Stimulated activated CD4-positive, alpha-beta T cell treated with anti-CD3 and anti-CD28 coated beads, Interleukin-2, amount 100 ng/mL, for 48 hours (primary cell): ENCODE measurements at regions not wholly inside any gene's neighbourhood (a gene's known extent, or its start where the extent isn't known, plus 50 kb on each side); places are given as distances from the start of the nearest gene placed in this dataset.
A peak's percentile ranks its signal among the peaks of the same experiment; 100 is the strongest.

Experiments
- DNase-seq, 2 donors: peaks; one replicate each; pipeline ENCODE4 v3.0.0-alpha.2; 2020

DNA sequence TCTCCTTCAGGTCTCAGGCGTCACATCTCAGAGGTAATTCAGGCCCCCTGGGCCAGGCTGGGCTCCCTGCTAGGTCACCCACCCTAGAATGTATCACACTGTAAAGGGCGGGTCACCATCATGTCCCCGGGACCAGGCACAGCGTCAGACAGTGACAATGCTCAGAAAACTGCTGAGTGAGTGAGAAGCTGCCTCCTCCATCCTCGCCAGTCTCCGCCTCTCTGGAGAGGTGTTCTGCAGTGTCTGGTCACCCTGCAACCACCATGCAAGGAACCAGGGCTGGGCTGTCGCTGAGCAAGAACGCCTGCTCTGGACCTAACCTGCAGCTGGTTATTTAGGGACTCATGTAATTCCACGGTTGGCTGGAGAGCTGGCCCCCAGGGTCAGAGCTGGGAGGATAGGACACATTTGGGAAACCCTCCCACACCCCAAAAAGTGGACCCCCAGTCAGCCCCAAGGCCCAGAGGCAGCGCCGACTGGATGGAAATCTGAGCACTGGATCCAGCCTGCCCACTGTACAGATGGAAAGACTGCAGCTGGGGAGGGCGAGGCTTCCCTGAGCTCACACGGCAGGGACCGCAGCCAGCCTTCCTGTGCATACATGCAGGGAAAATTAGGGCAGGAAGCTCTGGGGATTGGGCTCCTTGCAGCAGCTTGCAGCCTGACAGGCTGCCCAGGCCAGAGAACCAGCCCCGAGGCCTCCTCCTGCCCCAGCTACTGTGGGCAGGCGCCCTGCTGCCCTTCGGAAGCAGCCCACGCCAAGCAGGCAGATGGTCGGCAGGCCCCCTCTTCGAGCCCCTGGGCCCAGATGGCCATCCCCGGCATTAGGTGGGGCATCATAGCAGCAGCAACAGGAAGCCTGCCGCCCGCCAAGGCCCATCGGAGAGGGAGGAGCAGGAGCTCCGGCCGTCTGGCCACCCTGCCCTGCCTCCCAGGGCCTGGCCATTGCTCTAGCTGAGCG is 105.4 kb upstream of the ZMIZ1 start:
- DNase-seq: no peak

DNA sequence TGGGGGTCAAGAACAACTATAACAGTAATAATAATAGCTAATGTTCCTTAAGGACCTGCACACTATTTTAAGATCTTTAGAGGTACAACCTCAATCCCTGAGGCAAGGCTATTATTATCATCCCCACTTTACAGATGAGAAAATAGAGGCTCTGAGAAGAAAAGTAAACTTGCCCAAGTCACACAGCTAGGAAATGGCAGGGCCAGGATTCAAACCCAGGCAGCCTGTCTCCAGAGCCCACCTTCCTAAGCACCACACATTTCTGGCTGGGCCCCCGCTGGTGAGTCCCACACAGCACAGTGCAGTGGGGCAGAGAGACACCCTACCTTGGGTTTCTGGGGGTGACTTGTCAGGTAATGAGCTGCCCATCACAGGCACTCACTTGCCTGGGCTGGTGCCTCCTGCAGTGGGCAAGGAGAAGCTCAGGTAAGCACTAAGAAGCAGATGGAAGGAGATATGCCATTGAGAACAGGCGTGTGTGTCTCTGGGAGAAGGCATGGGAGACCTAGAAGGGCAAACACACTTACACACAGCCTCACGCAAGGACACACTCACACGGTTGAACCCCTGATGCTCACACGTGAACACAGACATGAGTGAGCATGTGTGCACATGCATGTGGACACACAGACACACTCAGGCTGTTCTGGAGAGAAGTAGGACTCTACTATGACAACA is 104.4 kb upstream of the ZMIZ1 start:
- DNase-seq: no peak

DNA sequence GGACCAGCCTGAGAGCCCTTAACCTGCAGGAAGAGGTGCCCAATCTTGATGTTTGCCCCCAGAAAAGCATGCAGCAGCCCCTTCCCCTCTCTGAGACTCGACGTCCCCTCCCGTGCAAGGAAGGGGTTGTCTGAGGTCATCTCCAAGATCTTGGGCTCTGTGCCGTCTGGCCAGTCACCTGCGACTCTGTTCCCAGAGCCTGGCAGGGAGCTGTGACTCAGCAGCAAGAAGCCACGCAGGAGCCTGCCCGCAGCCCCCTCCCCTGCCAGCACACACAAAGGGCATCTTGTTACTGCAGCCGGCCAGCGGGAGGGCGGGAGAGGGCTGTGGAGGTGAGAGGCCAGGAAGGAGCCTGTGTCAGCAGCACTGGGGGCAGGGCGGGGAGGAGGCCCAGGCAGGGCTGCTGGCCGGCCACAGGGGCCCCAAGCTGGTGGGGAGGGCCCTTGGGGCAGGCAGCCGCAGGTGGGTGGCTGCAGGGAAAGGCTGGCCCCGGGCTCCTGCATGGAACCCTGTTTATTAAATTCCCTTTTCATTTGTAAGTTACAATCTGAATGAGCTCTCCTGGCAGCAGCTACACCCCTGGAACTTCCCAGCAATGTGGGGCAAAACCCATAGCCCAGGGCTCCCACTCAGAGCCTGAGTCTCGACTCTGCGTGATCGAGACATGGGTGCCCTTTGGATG is 103.7 kb upstream of the ZMIZ1 start:
- no peak for DNase-seq

DNA sequence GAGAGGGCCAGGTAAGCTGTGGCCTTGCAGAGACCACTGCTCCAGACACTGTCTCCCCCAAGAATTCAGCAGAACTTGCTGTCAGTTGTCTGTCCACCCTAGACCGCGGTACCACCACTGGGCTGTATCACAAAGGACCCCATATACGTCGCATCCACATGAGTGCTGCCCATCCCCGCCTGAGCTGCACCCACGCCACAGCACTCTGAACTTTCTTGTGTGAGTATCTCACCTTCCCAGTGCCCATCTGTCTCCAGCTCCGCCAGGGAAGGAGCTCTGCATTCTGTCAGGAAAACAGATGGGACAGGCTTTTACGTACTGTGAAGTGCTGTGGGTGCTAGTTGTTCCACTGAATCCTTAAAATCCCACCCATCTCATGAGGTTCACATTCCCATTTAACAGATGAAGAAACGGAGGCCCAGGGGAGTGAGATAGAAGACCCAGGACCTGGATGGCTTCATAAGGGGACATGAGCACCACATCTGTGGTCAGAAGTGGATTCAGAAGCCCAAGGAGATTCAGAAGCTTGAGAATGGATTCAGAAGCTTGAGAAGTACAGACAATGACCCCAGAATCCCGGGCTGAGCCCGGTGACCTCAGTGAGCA is 102.5 kb upstream of the ZMIZ1 start:
- DNase-seq: no peak

DNA sequence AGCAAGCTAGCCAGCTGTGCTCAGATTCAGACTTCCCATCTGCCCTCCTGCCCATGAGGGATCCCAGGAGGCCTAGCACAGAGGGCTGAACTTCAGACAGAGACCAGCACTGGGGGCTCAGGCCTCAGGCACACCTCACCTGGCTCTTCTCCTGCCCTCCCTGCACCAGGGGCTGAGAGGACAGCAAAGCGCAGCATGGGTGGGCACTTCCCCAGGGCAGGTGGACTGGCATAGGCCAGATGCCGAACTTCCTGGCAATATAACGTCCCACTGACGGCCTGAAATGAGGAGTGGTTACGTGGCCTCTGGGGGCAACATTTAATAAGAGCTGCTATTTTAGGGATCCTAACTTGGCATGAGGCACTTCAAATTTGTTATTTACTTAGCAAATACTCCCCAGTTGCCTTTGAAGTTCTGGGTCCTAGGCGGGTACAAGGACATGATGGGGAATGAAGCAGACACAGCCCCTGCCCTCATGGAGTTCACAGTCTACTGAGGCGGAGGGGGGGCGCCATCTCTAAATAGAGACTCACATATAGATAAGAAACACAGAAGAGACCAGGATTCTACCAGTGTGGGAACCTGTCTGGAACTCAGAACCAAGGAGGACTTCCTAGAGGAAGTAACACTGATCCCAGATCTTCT is 101.8 kb upstream of the ZMIZ1 start:
- DNase-seq: no peak

DNA sequence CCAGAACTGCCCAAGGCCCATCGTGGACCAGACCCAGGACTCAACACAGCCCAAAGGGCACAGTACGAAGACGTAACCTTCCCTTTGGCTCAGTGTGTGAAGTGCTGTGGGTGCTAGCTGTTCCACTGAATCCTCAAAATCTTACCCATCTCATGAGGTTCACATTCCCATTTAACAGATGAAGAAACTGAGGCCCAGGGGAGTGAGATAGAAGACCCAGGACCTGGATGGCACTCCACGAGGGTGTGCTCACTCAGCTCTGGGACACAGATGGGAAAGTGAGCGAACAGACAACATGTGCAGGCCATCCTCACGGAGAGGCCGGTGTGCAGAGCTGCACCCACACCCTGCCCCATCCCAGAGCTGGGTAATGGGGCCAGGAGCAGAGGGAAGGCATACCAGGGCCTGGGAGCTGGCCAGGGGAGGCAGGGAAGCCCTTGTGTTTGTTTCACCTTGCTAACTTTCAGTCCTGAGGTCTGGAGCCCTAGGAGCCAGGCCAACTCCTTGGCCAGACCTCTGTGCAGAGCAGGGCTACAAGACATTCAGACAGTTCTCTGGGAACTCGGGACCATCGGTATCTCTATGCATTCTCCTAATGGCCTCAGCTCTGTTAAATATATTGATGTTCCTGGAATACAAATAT is 100.3 kb upstream of the ZMIZ1 start:
- DNase-seq: no peak

DNA sequence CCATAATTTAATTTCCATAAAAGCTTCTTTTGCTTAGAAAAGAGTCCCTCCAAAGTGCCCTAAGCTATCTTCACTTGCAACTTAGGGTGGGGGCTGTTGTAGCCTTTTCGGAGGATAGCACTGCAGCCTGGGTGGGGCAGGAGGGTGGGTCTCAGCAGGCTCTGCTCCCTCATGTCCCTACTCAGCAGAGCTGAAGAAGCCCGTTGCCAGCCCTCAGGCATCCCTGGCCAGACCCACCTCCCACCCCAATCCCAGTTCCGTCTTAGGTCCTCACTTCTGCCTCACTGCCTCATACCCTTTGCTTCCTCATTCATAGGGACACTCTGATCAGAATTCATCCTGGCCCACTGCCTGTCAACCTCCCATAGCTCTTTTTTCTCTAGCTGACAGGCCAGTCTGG is 99.8 kb upstream of the ZMIZ1 start:
- no peak for DNase-seq

DNA sequence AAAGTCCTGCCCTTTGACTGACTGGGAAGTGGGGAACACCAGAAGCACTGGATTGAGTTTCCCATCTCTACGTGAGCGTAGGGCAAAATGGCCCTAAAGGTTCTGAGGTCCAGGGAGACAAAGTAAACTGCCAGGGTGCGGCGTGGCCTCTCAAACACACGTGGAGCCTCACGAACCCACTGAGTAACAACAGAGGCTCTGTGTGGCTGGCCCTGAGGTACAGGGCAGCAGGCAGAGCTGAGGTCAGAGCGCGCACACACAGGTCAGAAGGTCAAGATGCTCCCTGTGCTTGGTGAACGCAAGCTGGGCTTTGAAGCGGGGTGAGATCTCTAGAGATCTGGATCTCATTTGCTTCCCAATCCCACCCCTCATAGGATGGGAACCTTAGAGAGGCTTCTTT is 99.0 kb upstream of the ZMIZ1 start:
- no peak for DNase-seq

DNA sequence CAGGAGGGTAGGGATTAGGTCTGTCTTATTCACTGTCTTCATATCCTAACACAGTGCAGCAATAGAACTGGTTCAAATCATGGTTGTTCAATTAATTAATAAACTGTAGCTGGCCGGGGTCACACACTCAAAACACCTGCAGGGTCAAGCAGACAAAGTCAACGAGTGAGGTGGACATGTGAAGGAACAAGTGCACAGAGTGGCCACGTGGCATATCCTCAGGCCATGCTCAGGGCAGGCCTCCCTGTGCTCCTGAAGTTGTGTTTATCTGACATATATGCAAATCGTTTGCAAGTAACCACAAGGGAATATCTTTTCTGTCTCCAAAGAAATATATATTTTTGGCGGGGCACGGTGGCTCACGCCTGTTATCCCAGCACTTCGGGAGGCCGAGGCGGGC is 98.5 kb upstream of the ZMIZ1 start:
- no peak for DNase-seq

DNA sequence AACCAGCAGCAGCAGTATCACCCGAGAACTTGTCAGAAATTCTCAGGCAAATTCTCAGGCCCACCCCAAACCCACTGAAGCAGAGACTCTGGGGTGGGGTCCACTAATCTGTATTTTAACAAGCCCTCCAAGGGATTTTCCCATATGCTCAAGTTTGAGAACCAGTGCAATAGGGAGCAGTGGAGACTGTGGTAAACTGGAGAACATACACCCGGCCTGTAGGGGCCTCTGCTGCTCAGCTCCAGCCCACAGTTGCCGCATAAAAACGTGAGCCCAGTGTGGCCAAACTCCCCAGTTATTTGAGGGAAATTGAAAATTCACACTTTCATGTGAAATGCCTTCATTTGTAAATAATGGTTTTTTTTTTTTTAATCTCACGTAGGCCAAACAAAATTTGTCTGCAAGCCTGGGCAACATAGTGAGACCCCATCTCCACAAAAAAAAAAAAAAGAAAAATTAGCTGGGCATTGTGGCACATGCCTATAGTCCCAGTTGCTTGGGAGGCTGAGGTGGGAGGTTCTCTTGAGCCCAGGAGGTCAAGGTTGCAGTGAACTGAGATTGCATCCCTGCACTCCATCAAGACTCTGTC is 97.6 kb upstream of the ZMIZ1 start:
- no peak for DNase-seq

DNA sequence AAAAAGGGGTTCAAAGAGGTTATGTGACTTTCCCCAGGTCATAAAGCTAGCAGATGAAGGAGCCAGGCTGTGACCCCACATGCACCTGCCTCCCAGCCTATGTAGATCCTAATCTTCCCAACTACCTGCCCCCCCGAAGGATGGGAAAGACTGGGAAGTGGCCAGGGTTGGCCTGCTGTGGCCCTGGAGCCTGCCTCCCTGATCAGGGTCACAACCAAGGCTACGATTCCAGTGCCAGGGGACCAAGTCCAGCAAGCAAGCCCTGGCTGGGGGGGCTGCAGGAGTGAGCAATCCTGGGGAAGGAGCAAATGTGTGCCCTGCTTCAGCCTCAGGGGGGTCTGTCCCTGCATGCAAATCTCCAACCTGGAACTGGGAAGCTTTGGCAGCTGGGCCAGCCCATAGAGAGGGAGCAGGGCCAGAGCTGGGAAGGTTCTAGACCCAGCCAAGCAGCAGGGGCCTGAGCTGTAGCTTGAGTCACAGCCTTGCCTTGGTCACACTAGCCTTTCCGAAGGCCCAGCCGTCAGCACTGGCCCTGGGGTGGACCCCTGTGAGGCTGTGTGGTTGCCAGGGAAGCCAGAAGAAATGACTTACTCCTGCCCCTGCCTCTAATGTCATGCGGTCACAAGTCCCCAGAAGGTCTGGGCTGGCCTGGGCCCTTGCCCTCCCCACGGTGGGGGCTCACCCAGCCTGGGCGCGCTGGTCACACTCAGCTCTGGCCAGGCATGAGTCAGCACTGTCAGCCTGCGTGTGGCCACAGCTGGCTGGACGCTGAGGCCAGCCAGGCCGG is 96.4 kb upstream of the ZMIZ1 start:
- no peak for DNase-seq

DNA sequence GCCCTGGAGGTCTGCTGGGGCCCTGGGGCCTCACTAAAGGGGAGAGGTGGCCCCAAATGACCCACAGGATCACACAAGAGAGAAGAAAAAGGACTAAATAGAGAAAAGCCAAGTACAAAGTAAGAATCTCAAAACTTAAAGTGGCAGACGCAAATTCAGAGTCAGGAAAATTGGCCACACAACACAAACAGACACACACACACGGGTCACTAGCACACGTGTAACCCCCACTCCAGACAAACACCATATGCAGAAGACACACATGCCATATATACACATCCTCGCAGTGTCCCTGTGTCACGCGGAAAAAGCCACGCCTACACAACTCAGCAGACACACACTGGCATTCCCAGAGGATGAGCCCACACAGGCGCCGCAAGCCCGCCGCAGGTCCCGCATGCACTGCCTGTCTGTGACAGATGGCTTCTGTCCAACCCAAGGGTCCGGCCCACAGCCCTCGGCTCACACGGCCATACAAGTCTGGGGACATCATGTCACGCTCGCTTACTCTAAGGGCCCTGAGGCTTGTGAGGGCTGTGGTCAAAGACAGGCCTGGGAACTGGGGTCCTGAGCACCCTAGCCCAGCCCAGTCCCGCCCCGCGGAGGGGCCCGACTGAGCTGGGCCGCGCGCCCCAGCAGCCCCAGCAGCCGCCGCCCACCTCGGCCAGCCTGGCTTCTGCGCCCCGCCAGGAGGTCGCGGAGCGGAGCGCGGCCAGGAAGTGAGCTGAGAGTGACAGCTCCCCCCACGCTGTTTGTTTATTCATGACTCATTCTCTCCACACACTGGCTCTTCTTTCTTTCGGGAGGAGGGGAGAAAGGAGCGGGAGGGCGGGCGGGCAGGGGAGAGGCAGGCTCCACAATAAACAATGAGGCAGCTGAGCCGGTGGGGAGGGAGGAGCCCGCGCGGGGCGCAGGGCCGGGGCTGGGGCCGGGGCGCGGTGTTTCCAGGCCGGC is 95.5 kb upstream of the ZMIZ1 start:
- peak in 1 of 2 donors; percentile 58 for DNase-seq

DNA sequence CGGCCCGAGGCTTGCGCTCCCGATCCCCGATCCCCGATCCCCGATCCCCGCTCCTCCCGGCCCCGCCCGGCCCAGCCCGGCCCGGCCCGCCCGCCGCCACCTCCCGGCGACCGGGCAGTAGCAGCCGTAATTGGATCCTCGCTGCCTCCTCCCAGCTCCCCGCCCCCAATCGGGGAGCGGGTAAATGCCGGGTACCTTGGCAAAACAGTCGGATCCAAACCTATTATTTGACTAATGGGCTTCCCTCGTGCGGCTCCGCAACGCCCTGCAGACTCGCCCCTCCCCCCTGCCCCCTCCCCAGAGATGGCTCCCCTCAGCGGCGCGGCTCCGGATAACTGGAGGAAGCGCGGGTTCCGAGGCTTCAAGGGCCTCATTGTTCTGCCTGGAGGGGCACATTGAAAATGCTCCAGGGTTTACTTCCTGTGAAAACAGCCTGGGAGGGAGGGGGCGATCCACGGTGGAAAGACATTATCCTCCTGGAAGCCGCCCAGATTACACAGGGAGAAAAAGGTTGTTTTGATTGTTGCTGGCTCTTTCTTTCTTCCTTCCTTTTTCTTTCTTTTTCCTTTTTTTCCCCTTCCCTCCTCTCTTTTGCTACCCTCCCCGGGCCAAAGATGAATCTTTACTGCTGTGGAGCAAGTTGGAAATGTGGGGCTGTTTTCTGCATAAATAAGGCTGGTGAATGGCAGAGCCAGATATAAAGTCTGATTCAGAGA is 94.7 kb upstream of the ZMIZ1 start:
- peak; percentile 27 to 44 for DNase-seq

DNA sequence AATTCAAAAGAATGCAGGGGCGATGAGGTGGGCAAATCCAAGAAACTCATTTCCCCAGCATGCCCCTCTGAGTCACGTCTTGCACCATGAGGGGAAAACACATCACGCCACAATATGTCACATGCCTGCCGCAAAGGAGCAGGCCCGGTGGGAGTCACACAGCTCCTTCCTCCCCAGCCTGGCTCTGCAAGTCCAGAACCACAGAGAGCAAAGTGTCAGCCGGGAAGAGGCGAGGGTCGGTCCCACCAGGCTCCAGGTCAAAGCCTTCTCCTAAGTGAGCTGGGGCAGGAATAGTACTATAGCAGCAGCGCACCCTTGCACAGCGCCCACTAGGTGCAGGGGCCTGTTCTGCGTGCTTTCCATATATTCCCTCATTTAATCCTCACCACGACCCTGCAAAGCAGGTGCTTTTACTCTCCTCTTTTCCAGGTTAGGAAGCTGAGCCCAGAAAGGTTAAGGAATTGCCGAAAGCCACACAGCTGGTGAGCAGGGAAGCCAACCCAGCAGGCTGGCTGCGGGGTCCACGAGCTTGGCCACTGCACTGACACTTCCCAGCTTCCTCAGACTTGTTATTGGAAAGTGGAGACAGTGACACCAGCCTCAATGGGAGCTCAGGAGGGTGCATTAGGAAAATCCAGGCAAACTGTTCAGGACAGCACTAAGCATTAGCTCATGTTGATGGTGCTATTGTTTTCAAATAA is 94.0 kb upstream of the ZMIZ1 start:
- peak; percentile 43 to 50 for DNase-seq

DNA sequence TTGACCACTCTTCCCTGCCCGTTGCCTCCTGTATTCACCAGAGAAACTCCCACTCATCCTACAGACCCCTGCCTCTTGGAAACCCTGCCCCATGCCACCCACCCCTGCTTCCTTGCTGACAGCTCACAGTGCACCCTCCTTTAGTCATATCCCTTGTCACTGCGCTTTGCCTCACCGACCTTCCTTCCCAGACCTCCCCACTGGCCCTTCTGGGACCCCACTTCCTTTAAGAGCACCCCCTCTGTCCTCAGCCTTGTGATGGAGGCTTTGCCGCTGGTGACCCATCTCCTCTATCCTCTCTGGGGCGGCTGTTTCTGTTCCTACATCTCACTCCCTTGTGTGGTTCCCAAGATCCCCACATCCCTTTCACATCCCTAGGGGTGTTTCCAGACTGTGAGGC is 92.8 kb upstream of the ZMIZ1 start:
- no peak for DNase-seq

DNA sequence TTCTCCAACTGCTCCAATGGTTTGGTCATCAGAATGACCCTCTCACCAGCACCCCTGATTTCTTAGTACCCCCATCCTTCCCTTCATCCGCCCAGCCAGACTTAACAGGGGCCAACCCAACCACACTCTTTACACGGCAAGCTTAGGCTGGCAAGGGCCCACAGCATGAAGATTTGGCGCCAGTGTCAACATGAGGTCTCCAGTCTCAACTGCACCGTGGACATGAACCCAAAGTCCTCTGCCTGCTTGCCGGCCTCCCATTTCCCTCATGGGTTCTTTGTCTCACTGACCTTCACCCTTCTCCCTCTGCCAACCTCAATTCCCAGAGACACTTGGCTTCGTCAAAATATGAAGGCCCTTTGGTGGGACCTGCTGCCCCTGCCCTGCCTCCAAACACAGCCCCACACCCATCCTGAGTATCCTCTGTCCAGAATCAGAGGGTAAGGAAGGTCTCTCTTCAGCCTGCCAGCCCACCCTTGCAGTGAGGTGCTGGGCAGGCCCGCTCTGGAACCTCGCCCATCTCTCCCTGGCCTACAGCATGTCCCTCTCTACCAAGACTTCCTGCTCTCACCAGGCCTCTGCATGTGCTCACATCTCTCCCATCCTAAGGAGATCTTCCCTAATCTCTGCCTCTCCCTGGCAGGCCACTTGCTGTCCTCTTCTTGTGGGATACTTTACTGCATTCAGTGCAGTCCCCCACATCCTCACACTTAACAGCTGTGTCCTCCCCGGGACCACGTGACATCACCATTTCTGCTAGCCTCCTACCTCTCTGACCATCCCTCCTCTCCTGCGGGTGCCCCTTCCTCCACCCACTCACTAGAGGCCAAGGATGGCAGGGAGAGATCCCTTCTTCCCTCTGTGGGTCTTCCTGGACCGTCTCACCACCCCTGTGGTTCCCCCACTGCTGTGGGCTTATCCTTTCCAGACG is 91.7 kb upstream of the ZMIZ1 start:
- no peak for DNase-seq

DNA sequence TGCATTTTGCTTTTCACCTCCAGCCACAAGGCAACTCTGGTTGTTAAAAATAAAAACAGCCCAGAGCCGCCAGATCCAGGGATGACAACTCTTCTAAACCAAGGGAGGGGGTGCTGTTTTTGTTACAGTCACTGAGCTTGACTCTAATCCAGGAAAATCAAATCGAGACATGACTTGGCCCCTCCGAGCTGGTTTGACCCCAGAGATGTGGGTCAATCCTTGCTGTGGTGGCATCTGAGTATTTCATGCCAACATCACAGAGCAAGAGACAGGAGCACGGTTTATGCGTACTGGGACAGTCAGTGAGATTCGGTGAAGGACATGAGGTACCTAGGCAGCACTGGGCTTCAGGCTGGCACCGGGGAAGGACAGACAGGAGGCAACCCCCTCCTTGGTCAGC is 88.8 kb upstream of the ZMIZ1 start:
- no peak for DNase-seq
